ENCODE measurements at regions not wholly inside any gene's neighbourhood (a gene's known extent, or its start where the extent isn't known, plus 50 kb on each side); places are given as distances from the start of the nearest gene placed in this dataset.

- Mint-ChIP-seq H3K4me1 (peaks cover 0 to 5% of the 10 kb centered on the region in 2 experiments; a peak in 1 of 4 replicates), H3K4me3 (no peak overlapping the region), H3K36me3 (ENCODE audit: insufficient read depth in 1 of 3, low read depth in 3 of 3) (no peaks in the 10 kb centered on the region), H3K27me3 (ENCODE audit: low read depth) (no peaks in the 10 kb centered on the region), H3K27ac (no peak overlapping the region), H3K9me3 (no peaks in the 10 kb centered on the region; a peak in 1 of 5 replicates)
- Histone ChIP-seq H4K91ac (ENCODE audit: insufficient read length, low read depth, low read length) (no peak overlapping the region), H3K9me3 (ENCODE audit: control insufficient read depth, low read depth, low read length) (no peaks in the 10 kb centered on the region), H3K27me3 (ENCODE audit: insufficient read depth, low read length) (no peaks in the 10 kb centered on the region), H3K23me2 (ENCODE audit: insufficient read length, low read depth, low read length, poor library complexity, severe bottlenecking) (no peaks in the 10 kb centered on the region), H3K79me1 (ENCODE audit: insufficient read depth, low read depth, low read length, poor library complexity, severe bottlenecking) (no peaks in the 10 kb centered on the region), H2BK5ac (ENCODE audit: insufficient read length, low read length) (no peak overlapping the region), H2BK20ac (ENCODE audit: low read depth, low read length, poor library complexity, severe bottlenecking) (no peak overlapping the region), H3K4ac (ENCODE audit: low read depth, low read length) (no peak overlapping the region), H4K5ac (ENCODE audit: insufficient read length, low read depth, low read length) (no peak overlapping the region), H2AFZ (ENCODE audit: low read length) (no peak overlapping the region), H3K23ac (ENCODE audit: insufficient read length, low read depth, low read length) (no peak overlapping the region), H3K14ac (ENCODE audit: insufficient read depth, low read length) (no peak overlapping the region), H4K20me1 (ENCODE audit: control insufficient read depth, insufficient read depth, insufficient read length) (no peaks in the 10 kb centered on the region), H3K79me2 (ENCODE audit: insufficient read depth, low read length) (no peaks in the 10 kb centered on the region), H3K18ac (ENCODE audit: insufficient read length, low read depth, low read length) (no peak overlapping the region), H3K4me1 (ENCODE audit: insufficient read depth, low read length) (no peaks in the 10 kb centered on the region), H2BK120ac (ENCODE audit: low read depth, low read length, poor library complexity, severe bottlenecking) (no peak overlapping the region), H2BK12ac (ENCODE audit: insufficient read length, low read depth, low read length) (no peak overlapping the region), H3K4me2 (ENCODE audit: insufficient read depth, insufficient read length, low read length) (no peak overlapping the region), H4K8ac (replicated peaks; ENCODE audit: insufficient read length, low read depth, low read length) (no peak overlapping the region), H3T11ph (ENCODE audit: low read length) (no peak overlapping the region), H2AK5ac (ENCODE audit: insufficient read length, low read length) (no peak overlapping the region), H3K56ac (ENCODE audit: insufficient read length, low read depth, low read length) (no peak overlapping the region), H2BK15ac (ENCODE audit: low read depth, low read length) (no peak overlapping the region), H3K27ac (ENCODE audit: insufficient read length, low read depth, low read length) (no peak overlapping the region), H3K9ac (ENCODE audit: extremely low read depth, insufficient read length, low read length) (no peak overlapping the region)
- TF ChIP-seq, protein P1, sequence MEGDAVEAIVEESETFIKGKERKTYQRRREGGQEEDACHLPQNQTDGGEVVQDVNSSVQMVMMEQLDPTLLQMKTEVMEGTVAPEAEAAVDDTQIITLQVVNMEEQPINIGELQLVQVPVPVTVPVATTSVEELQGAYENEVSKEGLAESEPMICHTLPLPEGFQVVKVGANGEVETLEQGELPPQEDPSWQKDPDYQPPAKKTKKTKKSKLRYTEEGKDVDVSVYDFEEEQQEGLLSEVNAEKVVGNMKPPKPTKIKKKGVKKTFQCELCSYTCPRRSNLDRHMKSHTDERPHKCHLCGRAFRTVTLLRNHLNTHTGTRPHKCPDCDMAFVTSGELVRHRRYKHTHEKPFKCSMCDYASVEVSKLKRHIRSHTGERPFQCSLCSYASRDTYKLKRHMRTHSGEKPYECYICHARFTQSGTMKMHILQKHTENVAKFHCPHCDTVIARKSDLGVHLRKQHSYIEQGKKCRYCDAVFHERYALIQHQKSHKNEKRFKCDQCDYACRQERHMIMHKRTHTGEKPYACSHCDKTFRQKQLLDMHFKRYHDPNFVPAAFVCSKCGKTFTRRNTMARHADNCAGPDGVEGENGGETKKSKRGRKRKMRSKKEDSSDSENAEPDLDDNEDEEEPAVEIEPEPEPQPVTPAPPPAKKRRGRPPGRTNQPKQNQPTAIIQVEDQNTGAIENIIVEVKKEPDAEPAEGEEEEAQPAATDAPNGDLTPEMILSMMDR (conservative IDR thresholded peaks at IDR 0.05), result no peak
- no peak for DNase-seq
- WGBS (ENCODE audit: extremely low coverage, insufficient read length, low lambda C conversion rate), result no CpG with 5 or more reads among the region's 4 CpGs
These were observed 256.2 kb upstream of the CPNE8 start for GRCh38 chr12:39161465-39162085.

Measured in H9 (cell line).